GM18508 (cell line): ENCODE measurements at regions not wholly inside any gene's neighbourhood (a gene's known extent, or its start where the extent isn't known, plus 50 kb on each side); places are given as distances from the start of the nearest gene placed in this dataset.
"Not testable (repeated sequence)": the region's sequence is repeated elsewhere in the genome, so short reads cannot be mapped to it uniquely, and the experiment has no call there.

Experiments used
- ATAC-seq: cut with Tn5 transposase; IDR thresholded peaks from one replicate; pipeline ENCODE4 v1.9.1; 2021; ENCODE audit warnings: moderate number of reproducible peaks; ENCODE audit not compliant: insufficient read depth, unreplicated experiment

GRCh38 chr16:9333469-9333868 lies 242.0 kb downstream of the HAPSTR1 start:
- no peak for ATAC-seq

DNA sequence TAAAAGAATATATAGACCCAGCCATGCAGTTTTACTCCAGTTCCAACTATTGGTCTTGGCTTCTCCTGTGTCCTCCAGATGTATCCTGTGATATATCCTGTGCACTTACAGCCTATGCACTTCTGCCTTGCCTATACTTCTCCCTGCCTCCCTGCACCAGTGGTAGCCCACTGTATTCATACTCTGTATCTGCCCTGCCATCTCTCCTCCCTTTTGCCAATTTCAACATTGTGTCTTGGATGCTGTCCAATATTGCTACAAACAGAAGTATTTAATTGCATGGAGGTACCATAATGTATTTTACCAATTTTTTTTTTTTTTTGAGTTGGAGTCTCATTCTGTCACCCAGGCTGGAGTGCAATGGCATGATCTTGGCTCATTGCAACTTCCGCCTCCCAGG lies 242.7 kb downstream of the HAPSTR1 start:
- no peak for ATAC-seq

DNA sequence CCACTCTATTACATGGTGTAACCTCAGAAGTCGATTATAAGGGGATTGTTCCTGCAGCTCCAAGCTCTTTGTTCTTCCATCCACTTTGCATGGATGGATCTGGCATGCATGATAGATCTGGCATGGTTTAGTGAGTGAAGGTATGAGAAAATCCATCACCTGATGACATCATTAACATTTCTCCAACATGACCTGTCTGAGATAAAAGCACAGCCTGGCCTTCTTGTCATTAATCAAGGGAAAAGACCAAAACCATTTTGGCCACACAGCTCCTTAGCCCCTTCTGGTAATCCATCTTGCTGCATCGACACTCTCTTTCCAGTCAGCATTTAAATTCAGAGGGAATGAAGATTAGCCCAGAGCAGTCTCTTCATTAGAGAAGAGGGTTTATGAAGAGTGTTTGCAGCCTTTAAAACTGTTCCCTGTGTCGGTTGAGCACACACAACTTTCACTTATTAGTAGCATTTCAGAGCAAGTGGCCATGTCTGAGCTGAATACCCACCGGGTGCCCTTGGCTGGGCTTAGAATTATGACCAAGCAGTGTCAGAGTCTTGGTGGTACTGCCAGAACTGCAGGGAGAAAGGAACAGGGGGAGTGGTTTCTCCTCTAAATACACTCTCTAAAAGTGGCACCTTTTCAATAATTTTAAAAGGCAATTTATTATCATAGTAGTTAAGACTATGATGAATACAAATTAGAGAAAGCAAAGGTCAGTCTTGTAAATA lies 246.0 kb downstream of the HAPSTR1 start:
- ATAC-seq = no peak

GRCh38 chr16:9338068-9338467 lies 246.6 kb downstream of the HAPSTR1 start:
- ATAC-seq = no peak

DNA sequence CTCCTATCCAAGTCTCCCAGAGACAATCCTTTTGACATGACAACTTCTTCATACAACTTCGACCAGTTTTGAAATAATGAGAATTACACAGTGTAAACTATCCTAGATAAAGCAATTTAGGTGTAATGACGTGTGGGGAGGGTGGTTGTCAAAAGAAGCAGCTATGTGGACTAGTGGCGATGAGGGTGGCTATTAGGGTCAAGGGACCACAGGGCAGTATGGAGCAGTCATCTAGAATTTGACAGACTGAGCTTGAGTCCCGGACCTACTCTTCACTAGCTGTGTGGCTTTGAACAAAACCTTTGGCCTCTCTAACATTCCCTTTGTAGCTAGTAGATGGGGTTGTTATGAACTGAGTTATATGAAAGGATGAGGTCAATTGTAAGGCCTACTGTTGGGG lies 247.1 kb downstream of the HAPSTR1 start:
- no peak for ATAC-seq

GRCh38 chr16:9340526-9341256 lies 249.2 kb downstream of the HAPSTR1 start:
- ATAC-seq = no peak

GRCh38 chr16:9343276-9343675 lies 251.8 kb downstream of the HAPSTR1 start:
- ATAC-seq = no peak

DNA sequence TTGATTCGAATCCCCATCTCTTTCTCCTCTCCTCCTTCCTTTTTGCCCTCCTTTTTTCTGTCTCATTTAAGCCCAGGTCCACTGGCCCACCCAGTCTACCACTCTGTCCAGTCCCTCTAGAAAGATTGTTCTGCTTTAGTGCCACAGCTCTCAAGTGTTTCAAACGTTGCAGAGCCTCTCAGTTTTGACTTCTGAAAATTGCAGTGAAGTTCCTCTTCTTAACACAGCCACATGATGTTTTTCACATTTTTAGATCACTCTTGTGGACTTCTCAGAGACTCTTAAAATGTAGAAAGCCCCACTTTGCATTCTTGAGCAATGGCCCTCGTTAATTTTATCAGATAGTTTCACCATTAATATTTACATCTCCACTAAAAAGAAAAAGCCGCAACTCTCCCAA lies 253.1 kb downstream of the HAPSTR1 start:
- ATAC-seq = no peak

- no peak for ATAC-seq
Measured at GRCh38 chr16:9345046-9345445, 253.6 kb downstream of the HAPSTR1 start.

DNA sequence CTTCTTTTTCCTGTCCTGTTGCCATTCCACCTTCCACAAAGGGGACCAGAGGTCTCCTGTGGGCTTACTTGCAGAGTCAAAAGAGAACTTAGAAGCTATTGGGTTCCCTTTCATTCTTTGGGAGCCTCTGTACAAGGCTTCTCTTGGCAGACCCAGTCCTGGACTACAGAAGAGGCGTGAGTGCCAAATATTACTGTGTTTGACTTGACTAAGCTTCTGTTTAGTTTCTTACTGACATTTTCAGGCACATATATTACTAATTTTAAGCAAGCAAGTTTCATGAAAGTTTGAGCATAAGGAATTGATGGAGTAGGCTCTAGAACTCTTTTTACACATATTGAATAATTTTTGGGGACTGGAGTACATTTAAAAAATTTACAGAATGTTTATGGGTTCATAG lies 254.4 kb downstream of the HAPSTR1 start:
- no peak for ATAC-seq

DNA sequence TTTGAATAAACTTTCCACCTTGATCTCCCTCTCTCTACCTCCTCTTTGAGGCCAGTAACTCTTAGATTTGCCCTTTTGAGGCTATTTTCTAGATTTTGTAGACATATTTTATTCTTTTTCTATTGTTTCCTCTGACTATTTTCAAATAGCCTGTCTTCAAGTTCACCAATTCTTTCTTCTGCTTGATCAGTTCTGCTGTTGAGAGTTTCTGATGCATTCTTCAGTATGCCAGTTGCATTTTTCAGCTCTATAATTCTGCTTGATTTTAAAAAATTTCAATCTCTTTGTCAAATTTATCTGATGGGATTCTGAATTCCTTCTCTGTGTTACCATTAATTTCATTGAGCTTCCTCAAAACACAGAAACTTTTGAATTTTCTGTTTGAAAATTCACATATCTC lies 257.5 kb downstream of the HAPSTR1 start:
- no peak for ATAC-seq

DNA sequence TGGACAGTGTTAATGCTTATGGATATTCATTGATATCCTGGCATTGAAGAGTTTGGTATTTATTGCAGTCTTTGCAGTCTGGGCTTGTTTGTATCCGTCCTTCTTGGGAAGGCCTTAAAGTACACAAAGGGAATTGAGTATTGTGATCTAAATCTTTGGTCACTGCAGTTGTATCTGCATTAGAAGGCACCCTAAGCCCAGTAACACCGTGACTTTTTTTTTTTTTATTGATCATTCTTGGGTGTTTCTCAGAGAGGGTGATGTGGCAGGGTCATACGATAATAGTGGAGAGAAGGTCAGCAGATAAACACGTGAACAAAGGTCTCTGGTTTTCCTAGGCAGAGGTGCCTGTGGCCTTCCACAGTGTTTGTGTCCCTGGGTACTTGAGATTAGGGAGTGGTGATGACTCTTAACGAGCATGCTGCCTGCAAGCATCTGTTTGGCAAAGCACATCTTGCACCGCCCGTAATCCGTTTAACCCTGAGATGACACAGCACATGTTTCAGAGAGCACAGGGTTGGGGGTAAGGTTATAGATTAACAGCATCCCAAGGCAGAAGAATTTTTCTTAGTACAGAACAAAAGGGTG lies 258.0 kb downstream of the HAPSTR1 start:
- ATAC-seq = not testable (repeated sequence)

DNA sequence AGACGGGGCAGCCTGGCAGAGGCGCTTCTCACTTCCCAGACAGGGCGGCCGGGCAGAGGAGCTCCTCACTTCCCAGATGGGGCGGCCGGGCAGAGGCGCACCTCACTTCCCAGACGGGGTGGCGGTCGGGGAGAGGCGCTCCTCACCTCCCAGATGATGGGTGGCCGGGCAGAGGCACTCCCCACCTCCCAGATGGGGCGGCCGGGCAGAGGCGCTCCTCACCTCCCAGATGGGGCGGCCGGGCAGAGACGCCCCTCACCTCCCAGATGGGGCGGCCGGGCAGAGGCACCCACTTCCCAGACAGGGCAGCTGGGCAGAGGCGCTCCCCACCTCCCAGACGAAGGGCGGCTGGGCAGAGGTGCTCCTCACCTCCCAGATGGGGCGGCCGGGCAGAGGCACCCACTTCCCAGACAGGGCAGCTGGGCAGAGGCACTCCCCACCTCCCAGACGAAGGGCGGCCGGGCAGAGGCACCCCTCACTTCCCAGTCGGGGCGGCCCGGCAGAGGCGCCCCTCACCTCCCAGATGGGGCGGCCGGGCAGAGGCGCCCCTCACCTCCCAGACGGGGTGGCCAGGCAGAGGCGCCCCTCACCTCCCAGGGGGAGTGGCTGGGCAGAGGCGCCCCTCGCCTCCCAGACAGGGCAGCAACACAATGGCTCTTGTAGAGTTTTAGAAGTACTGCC lies 258.8 kb downstream of the HAPSTR1 start:
- ATAC-seq = not testable (repeated sequence)

GRCh38 chr16:9351440-9351839 lies 260.0 kb downstream of the HAPSTR1 start:
- ATAC-seq = no peak

DNA sequence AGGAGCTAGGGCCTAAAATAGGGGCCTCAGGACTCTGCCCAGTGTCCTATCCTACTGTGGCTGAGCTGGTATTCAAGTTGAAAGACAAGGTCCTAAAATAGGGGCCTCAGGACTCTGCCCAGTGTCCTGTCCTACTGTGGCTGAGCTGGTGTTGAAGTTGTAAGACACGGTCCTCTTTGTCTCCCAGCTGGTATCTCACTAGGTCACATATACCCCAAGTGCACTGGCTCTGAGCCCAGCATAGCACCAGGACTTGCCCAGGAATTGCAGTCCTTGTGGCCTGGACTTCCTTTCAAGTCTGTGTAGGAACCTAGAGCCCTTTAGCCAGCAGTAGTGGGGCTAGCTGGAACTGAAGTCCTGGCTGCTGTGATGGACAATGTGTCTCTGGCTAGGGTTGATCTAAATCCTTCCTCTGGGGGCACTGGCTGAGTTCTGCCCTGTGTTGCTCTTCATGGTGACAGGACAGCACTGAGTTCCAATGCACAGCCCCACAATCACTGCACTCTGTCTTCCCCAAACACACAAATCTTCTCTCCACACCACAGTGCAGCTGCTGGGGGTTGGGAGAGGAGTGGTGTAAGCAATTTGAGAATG lies 260.5 kb downstream of the HAPSTR1 start:
- ATAC-seq = no peak

DNA sequence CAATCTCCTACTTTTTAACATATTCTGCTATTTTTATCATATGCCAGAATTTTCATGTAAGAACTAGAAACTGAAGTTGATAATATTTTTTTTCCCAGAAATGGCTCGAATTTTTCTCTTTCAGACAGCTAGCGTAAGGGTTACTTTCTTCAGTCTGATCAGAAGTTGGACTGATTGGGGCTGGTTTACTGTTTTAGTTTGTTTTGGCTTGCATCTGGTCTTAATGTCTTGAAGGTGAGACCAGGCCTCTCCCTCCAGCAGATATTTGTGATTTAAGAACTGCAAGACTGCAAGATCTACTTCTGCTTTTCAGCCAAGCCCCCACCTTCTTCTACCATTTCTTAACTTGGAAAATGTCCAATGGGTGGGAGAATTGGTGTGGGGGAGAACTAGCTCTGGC lies 266.4 kb downstream of the HAPSTR1 start:
- ATAC-seq = no peak

DNA sequence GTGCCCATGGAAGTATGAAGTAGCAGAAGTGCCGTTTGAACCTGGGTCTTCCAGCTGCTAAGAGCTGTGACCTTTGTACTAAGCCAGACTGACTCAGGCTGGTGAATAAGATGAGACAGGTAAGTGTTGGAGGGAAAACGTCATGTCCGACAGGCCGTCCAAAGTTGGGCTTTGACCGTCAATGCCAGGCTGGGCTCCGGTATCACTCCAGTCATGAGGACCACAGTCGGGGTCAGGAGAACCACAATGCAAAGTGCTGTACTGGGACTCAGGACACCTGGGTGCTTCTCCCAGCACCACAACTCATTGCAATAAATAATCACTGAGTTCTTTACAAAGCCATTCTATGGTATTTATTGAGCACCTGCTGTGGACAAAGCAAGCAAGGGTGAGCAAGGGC lies 268.6 kb downstream of the HAPSTR1 start:
- no peak for ATAC-seq

GRCh38 chr16:9362050-9362449 lies 270.6 kb downstream of the HAPSTR1 start:
- ATAC-seq = no peak

GRCh38 chr16:9362604-9363003 lies 271.2 kb downstream of the HAPSTR1 start:
- no peak for ATAC-seq

DNA sequence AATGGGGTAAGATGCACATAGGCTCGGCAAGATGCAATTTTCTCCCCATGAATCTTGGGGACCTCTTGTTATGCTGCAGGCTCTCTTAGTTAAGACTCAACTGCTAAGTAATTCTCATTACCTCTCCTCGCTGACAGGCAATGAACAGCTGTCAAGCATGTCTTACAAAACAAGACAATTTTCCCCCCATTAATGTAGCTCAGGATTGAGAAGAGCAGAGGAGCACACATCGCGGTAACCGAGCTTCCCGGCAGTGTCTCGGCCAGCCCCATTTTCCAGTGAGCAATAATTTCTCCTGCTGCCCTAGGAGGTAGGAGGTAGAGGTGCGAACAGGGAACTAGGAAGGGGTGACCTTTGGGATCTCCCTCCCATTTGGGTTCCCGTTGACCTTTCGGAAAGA lies 272.1 kb downstream of the HAPSTR1 start:
- no peak for ATAC-seq
